ENCODE measurements at regions not wholly inside any gene's neighbourhood (a gene's known extent, or its start where the extent isn't known, plus 50 kb on each side); places are given as distances from the start of the nearest gene placed in this dataset.
A peak's percentile ranks its signal among the peaks of the same experiment; 100 is the strongest.
"Not testable (repeated sequence)": the region's sequence is repeated elsewhere in the genome, so short reads cannot be mapped to it uniquely, and the experiment has no call there.

- DNase-seq: no peak
Measured at GRCh38 chr17:64771980-64772844, 110.1 kb upstream of the SMURF2 start.

DNA sequence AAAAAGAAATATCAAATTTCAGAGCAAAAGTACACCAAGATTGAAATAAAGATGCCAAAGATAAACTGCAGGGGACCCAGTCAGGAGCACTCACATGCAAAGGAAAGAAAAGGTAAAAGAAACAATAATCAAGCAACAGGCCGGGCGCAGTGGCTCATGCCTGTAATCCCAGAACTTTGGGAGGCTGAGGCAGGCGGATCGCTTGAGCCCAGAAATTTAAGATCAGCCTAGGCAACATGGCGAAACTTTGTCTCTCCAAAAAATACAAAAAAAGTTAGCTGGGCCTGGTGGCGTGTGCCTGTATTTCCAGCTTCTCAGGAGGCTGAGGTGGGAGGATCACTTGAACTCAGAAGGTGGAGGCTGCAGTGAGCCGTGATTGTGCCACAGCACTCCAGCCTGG lies 107.6 kb upstream of the SMURF2 start:
- DNase-seq: no peak

GRCh38 chr17:64767269-64767997 lies 105.3 kb upstream of the SMURF2 start:
- no peak for DNase-seq

- DNase-seq: no peak
Measured at GRCh38 chr17:64765191-64765889, 103.2 kb upstream of the SMURF2 start.

- DNase-seq: no peak
Measured at GRCh38 chr17:64750891-64751677, 89.0 kb upstream of the SMURF2 start.

- no peak for DNase-seq
Measured at GRCh38 chr17:64750478-64750877, 88.4 kb upstream of the SMURF2 start.

DNA sequence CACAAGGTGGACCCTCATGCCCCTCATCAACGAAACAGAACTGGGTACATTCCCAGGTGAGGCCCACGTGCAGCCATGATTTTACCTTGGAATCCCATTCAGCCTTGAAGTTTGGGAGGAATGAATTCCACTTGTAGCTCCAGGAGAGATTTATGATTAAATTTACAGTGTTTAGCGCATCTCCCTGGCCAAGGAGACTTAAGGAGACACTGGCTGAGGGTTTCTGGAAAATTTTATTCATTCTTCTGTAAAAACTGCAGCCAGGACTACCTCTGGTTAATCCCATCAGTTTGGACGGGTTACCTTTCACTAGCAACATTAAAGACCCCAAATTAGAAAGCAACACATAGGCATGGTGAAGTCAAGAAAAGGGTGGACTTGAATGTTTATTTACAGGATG lies 87.2 kb upstream of the SMURF2 start:
- DNase-seq: no peak

DNA sequence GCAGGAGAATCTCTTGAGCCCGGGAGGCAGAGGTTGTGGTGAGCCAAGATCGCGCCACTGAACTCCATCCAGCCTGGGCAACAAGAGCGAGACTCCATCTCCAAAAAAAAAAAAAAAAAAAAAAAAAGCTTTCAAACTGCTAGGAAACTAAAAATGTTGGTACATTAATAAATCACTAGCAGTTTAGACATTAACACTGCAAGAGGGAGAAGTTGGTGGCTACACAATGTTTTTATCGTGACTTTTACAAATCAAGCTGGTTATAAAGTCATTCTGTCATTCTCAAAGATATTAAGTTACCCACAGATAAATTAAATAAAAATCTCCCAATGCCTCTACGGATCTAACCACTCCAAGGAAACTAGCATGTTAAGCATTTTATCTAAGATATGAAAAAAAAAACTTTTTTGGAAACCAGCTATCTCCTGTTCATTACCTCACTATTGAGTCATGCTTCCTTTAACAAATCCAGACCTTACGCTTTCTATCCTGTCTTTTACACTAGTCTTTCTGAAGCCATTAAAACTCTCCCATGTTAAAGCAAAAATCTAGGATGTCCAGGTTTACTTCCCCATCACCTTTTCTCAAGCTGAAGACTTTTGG lies 85.9 kb upstream of the SMURF2 start:
- no peak for DNase-seq

- DNase-seq: no peak
Measured at GRCh38 chr17:64742326-64742725, 80.2 kb upstream of the SMURF2 start.

- DNase-seq: not testable (repeated sequence)
Measured at GRCh38 chr17:64741916-64742315, 79.8 kb upstream of the SMURF2 start.

- DNase-seq: no peak
Measured at GRCh38 chr17:64741038-64741641, 79.0 kb upstream of the SMURF2 start.

GRCh38 chr17:64739316-64740058 lies 77.4 kb upstream of the SMURF2 start:
- no peak for DNase-seq

GRCh38 chr17:64736804-64737492 lies 74.8 kb upstream of the SMURF2 start:
- peak; percentile 9 for DNase-seq

DNA sequence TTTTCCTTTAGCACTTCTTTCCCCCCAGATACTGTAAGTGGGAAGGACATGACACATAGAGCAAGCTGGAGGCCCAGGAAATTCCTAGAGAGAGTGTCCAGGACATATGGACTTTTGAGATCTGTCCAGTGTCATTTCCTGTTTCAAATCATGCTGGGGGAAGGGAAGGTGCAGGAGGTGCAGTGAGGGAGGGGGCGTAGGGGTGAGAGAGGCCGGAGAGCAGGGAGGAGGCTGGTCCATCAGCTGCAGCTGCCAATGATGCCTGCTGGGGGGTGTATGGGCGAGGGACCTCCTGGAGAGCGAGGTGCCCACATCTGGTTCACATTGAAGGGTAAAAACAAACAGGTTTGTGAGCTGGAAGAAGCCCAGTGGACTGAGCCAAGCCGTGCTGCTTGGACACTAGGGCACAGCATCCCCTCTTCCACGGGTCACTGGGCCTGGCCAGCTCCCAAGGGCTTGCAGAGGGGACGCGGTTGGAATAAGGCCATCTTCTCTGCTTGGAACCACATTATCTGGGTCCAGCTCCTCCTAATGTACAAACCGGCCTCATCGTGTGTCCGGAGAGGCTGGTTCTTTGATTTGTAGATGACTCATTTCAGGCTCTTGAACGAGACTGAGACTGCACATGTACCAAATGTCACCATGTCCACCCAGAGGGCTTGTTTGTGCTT lies 70.4 kb upstream of the SMURF2 start:
- no peak for DNase-seq

- not testable (repeated sequence) for DNase-seq
Measured at GRCh38 chr17:64730023-64730422, 67.9 kb upstream of the SMURF2 start.

DNA sequence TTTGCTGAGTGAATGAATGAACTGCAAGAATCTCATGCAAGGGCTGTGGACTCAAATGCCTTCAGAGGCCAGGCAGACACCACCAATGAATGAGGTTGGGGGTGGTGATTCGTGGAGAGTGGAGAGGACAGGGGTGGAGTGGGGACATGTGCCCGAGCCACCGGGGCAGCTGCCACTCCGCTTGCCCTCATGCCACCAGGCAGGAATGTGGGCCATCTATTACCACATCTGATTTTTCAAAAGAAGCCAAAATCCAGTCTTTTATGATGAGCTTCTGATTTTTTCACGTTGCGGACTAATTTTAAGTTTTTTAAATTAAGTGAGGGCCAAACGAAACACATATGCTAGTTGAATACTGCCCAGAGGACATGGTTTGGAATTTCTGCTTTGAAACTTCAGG lies 67.1 kb upstream of the SMURF2 start:
- DNase-seq: no peak

DNA sequence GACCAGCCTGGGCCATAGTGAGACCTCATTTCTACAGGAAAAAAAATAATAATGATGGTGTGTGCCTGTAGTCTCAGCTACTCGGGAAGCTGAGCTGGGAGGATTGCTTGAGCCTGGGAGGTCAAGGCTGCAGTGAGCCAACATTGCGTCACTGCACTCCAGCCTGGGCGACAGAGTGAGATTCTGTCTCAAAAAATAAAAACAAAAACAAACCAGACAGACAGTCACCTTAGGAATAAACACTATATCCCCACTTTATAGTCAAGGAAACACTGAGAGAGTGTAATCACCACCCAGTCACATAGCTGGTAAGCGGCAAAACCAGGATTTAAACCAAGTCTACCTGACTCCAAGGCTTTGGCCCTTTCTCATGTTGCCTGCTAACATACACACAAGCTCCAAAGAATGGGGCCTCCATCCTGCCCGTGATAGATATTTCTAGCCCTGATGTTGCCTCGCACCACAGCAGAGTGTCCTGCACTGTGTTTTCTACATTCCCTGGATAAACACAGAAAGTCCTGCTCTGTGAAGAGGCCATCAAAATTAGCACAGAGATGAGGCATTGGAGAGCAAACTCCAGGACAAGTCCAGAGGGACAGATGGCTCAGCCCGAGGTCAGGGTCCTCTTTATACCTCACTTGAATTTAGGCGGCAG lies 66.1 kb upstream of the SMURF2 start:
- no peak for DNase-seq

- not testable (repeated sequence) for DNase-seq
Measured at GRCh38 chr17:64726025-64726424, 63.9 kb upstream of the SMURF2 start.

DNA sequence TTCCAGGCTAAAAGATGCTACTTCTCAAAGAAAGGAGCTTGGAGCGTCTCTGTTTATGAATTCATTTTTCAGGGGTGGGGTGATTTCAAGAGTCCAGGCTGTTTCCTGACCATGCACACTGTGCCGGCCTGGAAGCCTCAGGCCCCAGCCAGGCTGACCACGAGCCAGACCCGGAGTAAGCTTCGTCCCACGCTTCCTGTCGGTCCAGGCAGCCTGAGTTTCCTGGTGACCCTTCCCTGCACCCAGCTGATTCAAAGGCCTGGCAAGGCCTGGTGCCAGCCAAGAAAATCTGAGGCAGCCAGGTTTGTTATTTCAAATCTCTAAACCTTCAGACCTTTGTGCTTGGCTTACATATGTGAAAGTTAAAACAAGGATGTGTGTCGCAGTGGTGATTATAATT lies 62.1 kb upstream of the SMURF2 start:
- DNase-seq: not testable (repeated sequence)
